Adrenal gland (tissue), 5 donors: ENCODE measurements at regions not wholly inside any gene's neighbourhood (a gene's known extent, or its start where the extent isn't known, plus 50 kb on each side); places are given as distances from the start of the nearest gene placed in this dataset.

Experiments used
- POLR2A ChIP-seq, 2 donors: fragments of 450-650 bp; IDR thresholded peaks; one replicate each; pipeline ENCODE4 v1.6.1; 2017; ENCODE audit warnings: antibody characterized with exemption in 2 of 2, mild to moderate bottlenecking in 2 of 2, moderate library complexity in 1 of 2
- TF ChIP-seq, protein P1 (sequence below), 6 experiments: fragments of 450-650 bp in 4 of 6; fragments of 200-600 bp in 2 of 6; sonication (generic) in 1 of 6; IDR thresholded peaks; 1 replicate in 5 of 6; 2 replicates in 1 of 6; pipeline versions ENCODE4 v1.5.1 to v1.8.0; 2016 to 2021; ENCODE audit warnings: antibody characterized with exemption in 6 of 6, mild to moderate bottlenecking in 2 of 6, moderate library complexity in 1 of 6
- donor health status: DM: no; HTN: no; CAD: no.

DNA sequence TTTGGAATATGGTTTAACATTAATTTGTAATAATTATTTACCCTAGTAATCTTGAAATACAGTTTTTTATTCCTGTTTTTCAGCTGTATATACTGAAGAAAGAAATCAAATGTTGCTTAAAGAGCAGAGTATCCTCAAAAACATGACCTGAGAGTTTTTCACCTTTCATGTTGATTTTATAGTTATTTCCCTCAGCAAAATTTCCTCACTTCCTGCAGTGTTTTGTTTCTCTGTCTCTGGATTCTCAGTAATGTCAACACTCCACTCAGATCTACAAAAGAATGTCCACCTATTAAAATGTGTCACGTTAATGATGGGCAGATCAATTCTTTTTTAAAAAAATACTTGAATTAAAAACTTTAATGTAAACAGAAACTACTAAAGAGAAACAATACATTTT lies 398.3 kb downstream of the ANXA1 start:
- TF ChIP-seq, protein P1, sequence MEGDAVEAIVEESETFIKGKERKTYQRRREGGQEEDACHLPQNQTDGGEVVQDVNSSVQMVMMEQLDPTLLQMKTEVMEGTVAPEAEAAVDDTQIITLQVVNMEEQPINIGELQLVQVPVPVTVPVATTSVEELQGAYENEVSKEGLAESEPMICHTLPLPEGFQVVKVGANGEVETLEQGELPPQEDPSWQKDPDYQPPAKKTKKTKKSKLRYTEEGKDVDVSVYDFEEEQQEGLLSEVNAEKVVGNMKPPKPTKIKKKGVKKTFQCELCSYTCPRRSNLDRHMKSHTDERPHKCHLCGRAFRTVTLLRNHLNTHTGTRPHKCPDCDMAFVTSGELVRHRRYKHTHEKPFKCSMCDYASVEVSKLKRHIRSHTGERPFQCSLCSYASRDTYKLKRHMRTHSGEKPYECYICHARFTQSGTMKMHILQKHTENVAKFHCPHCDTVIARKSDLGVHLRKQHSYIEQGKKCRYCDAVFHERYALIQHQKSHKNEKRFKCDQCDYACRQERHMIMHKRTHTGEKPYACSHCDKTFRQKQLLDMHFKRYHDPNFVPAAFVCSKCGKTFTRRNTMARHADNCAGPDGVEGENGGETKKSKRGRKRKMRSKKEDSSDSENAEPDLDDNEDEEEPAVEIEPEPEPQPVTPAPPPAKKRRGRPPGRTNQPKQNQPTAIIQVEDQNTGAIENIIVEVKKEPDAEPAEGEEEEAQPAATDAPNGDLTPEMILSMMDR (IDR thresholded peaks at IDR 0.05): no peak
- no peak for TF ChIP-seq POLR2A (IDR thresholded peaks at IDR 0.05)
